ENCODE measurements at regions not wholly inside any gene's neighbourhood (a gene's known extent, or its start where the extent isn't known, plus 50 kb on each side); places are given as distances from the start of the nearest gene placed in this dataset.

- no peak for TF ChIP-seq CTCF (IDR thresholded peaks at IDR 0.05; ENCODE audit: borderline replicate concordance, control extremely low read depth, extremely low read depth, insufficient read depth, missing control alignments)
- no peak for DNase-seq (ENCODE audit: low spot score)
- in situ Hi-C loops (cut with MboI; ENCODE audit: low sequenced_read_pairs, unreplicated experiment) = no loop called here
Measured at GRCh38 chr13:73675821-73676220, 458.4 kb downstream of the KLF12 start.

- DNase-seq (ENCODE audit: low spot score) = no peak
- in situ Hi-C loops (cut with MboI; ENCODE audit: low sequenced_read_pairs, unreplicated experiment) = no loop called here
- TF ChIP-seq CTCF (IDR thresholded peaks at IDR 0.05; ENCODE audit: borderline replicate concordance, control extremely low read depth, extremely low read depth, insufficient read depth, missing control alignments) = no peak
Measured at GRCh38 chr13:73674570-73674969, 459.6 kb downstream of the KLF12 start.

- no peak for DNase-seq (ENCODE audit: low spot score)
- no peak for TF ChIP-seq CTCF (IDR thresholded peaks at IDR 0.05; ENCODE audit: borderline replicate concordance, control extremely low read depth, extremely low read depth, insufficient read depth, missing control alignments)
- in situ Hi-C loops (cut with MboI; ENCODE audit: low sequenced_read_pairs, unreplicated experiment) = no loop called here
Measured at GRCh38 chr13:73673931-73674330, 460.3 kb downstream of the KLF12 start.

GRCh38 chr13:73672492-73672891 lies 461.7 kb downstream of the KLF12 start:
- no peak for TF ChIP-seq CTCF (IDR thresholded peaks at IDR 0.05; ENCODE audit: borderline replicate concordance, control extremely low read depth, extremely low read depth, insufficient read depth, missing control alignments)
- in situ Hi-C loops (cut with MboI; ENCODE audit: low sequenced_read_pairs, unreplicated experiment) = no loop called here
- DNase-seq (ENCODE audit: low spot score) = no peak

- DNase-seq (ENCODE audit: low spot score) = no peak
- in situ Hi-C loops (cut with MboI; ENCODE audit: low sequenced_read_pairs, unreplicated experiment) = no loop called here
- no peak for TF ChIP-seq CTCF (IDR thresholded peaks at IDR 0.05; ENCODE audit: borderline replicate concordance, control extremely low read depth, extremely low read depth, insufficient read depth, missing control alignments)
Measured at GRCh38 chr13:73671732-73672131, 462.5 kb downstream of the KLF12 start.

GRCh38 chr13:73671011-73671410 lies 463.2 kb downstream of the KLF12 start:
- TF ChIP-seq CTCF (IDR thresholded peaks at IDR 0.05; ENCODE audit: borderline replicate concordance, control extremely low read depth, extremely low read depth, insufficient read depth, missing control alignments) = no peak
- no peak for DNase-seq (ENCODE audit: low spot score)
- in situ Hi-C loops (cut with MboI; ENCODE audit: low sequenced_read_pairs, unreplicated experiment) = no loop called here

GRCh38 chr13:73667756-73668155 lies 466.4 kb downstream of the KLF12 start:
- no peak for TF ChIP-seq CTCF (IDR thresholded peaks at IDR 0.05; ENCODE audit: borderline replicate concordance, control extremely low read depth, extremely low read depth, insufficient read depth, missing control alignments)
- DNase-seq (ENCODE audit: low spot score) = no peak
- in situ Hi-C loops (cut with MboI; ENCODE audit: low sequenced_read_pairs, unreplicated experiment) = no loop called here
